Gastrocnemius medialis (tissue), 4 donors: ENCODE measurements at regions not wholly inside any gene's neighbourhood (a gene's known extent, or its start where the extent isn't known, plus 50 kb on each side); places are given as distances from the start of the nearest gene placed in this dataset.

Experiments
- ATAC-seq, 2 donors: fragments of 150-250 bp; one replicate each; pipeline ENCODE4 v1.9.1; 2016
- DNase-seq, 2 donors: peaks; one replicate each; pipeline ENCODE4 v3.0.0-alpha.2; 2019
- H3K27ac ChIP-seq, 4 donors: fragments of 200-600 bp; sonication (generic); 1 replicate in 1 of 4; 2 replicates in 3 of 4; pipeline ENCODE4 v1.5.1; 2016 to 2018; ENCODE audit warnings: mild to moderate bottlenecking in 2 of 4, moderate library complexity in 1 of 4
- H3K27me3 ChIP-seq, 3 donors: fragments of 200-600 bp; sonication (generic) in 2 of 3; 1 replicate in 1 of 3; 2 replicates in 2 of 3; pipeline versions ENCODE4 v1.5.1 to v1.6.0; 2016 to 2019; ENCODE audit warnings: mild to moderate bottlenecking in 1 of 3, moderate library complexity in 1 of 3
- H3K36me3 ChIP-seq, 2 donors: fragments of 200-600 bp; sonication (generic) in 1 of 2; one replicate each; pipeline ENCODE4 v1.5.1; 2017 to 2018
- H3K4me1 ChIP-seq, 2 donors: fragments of 200-600 bp; sonication (generic) in 1 of 2; one replicate each; pipeline ENCODE4 v1.5.1; 2016 to 2017; ENCODE audit warnings: mild to moderate bottlenecking in 2 of 2
- H3K4me3 ChIP-seq, 4 donors: fragments of 200-600 bp; sonication (generic) in 3 of 4; 1 replicate in 1 of 4; 2 replicates in 3 of 4; pipeline ENCODE4 v1.5.1; 2016 to 2019; ENCODE audit warnings: mild to moderate bottlenecking in 2 of 4
- H3K9me3 ChIP-seq, 3 donors: fragments of 200-600 bp; sonication (generic) in 2 of 3; 1 replicate in 1 of 3; 2 replicates in 2 of 3; pipeline ENCODE4 v1.5.1; 2016 to 2019
- POLR2A ChIP-seq, 2 donors: fragments of 450-650 bp; IDR thresholded peaks; one replicate each; pipeline ENCODE4 v1.6.1; 2017; ENCODE audit warnings: antibody characterized with exemption in 2 of 2, mild to moderate bottlenecking in 2 of 2, moderate library complexity in 2 of 2
- in situ Hi-C, 4 donors: fragments of 200-750 bp; cut with MboI; loops; one replicate each; pipeline versions ENCODE4 v1.15.0 to v1.8.0; 2017; ENCODE audit warnings: low sequenced_read_pairs in 4 of 4
- intact Hi-C: fragments of 100-400 bp; cut with DNase I; formaldehyde crosslinking; loops from one replicate; pipeline ENCODE4 v1.15.1; 2023; ENCODE audit warnings: low total_unique reads
- TF ChIP-seq, protein P1 (sequence below), 5 experiments: fragments of 450-650 bp in 3 of 5; fragments of 200-600 bp in 2 of 5; sonication (generic) in 2 of 5; IDR thresholded peaks in 4 of 5; conservative IDR thresholded peaks in 1 of 5; 1 replicate in 4 of 5; 2 replicates in 1 of 5; pipeline ENCODE4 v1.5.1; 2016 to 2019; ENCODE audit warnings: antibody characterized with exemption in 5 of 5, mild to moderate bottlenecking in 3 of 5, moderate library complexity in 3 of 5

DNA sequence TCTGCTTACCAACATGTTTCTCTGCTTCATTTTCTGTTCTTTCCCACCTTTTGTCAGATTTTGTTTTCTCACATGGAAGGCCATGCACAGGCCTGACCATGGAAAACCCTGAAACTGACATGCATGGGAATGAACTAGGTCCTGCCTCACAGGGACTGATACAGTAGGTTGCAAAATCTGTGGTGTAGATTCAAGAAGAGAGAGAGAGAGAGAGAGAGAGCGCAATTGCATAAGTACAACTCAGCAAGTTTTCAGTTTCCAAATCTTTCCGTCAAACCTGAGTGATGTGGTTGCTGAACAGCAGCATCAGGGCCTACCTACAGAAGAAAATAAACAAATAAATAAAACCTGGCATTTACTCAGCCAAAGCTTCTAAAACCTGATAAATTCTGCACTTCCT, 87.5 kb upstream of the RNF152 start:
- Histone ChIP-seq H3K27me3 (no peaks in the 10 kb centered on the region), H3K36me3 (no peaks in the 10 kb centered on the region), H3K27ac (no peak overlapping the region), H3K9me3 (no peaks in the 10 kb centered on the region), H3K4me1 (no peaks in the 10 kb centered on the region), H3K4me3 (no peak overlapping the region)
- in situ Hi-C loops (no loop called here), intact Hi-C loops (no loop called here)
- ATAC-seq (no peak), DNase-seq (no peak)
- TF ChIP-seq, protein P1, sequence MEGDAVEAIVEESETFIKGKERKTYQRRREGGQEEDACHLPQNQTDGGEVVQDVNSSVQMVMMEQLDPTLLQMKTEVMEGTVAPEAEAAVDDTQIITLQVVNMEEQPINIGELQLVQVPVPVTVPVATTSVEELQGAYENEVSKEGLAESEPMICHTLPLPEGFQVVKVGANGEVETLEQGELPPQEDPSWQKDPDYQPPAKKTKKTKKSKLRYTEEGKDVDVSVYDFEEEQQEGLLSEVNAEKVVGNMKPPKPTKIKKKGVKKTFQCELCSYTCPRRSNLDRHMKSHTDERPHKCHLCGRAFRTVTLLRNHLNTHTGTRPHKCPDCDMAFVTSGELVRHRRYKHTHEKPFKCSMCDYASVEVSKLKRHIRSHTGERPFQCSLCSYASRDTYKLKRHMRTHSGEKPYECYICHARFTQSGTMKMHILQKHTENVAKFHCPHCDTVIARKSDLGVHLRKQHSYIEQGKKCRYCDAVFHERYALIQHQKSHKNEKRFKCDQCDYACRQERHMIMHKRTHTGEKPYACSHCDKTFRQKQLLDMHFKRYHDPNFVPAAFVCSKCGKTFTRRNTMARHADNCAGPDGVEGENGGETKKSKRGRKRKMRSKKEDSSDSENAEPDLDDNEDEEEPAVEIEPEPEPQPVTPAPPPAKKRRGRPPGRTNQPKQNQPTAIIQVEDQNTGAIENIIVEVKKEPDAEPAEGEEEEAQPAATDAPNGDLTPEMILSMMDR (IDR thresholded peaks at IDR 0.05 in 4 of 5, conservative IDR thresholded peaks at IDR 0.05 in 1 of 5), result no peak
- TF ChIP-seq POLR2A (IDR thresholded peaks at IDR 0.05), result no peak

DNA sequence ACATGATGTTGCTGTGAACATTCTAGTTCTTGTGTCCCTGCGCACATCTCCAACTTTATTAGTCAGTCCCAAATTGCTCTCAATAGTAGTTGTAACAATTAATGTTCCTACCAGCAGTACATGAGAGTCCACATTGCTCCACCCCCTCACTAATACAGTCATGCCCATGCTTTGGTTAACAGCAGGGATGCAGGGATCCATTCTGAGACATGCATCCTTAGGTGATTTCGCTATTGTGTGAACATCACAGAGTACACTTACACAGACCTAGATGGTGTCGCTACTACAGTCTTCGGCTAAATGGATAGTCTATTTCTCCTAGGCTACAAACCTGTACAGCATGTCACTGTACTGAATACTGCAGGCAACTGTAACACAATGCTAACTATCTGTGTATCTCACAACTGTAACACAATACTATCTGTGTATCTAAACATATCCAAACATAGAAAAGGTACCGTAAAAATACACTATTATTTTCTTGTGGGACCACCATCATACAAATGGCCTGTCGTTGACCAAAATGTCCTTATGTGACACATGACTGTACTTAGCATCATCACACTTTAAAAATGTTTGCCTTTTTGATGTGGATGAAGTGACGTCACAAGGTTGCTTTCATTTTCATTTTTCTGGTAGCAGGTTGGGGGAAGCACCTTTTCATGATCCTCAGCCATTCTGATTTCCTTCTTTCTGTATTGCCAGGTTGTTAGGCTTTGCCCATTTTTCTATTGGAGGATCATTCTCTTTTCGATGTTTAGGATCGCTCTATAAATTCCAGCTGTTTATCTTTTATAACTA, 82.9 kb upstream of the RNF152 start:
- in situ Hi-C loops (no loop called here), intact Hi-C loops (no loop called here)
- DNase-seq (no peak), ATAC-seq (no peak)
- Histone ChIP-seq H3K9me3 (no peaks in the 10 kb centered on the region), H3K36me3 (no peaks in the 10 kb centered on the region), H3K4me3 (no peak overlapping the region), H3K4me1 (no peaks in the 10 kb centered on the region), H3K27ac (no peak overlapping the region), H3K27me3 (no peaks in the 10 kb centered on the region)
- TF ChIP-seq, protein P1 (IDR thresholded peaks at IDR 0.05 in 4 of 5, conservative IDR thresholded peaks at IDR 0.05 in 1 of 5), result no peak
- TF ChIP-seq POLR2A (IDR thresholded peaks at IDR 0.05), result no peak

DNA sequence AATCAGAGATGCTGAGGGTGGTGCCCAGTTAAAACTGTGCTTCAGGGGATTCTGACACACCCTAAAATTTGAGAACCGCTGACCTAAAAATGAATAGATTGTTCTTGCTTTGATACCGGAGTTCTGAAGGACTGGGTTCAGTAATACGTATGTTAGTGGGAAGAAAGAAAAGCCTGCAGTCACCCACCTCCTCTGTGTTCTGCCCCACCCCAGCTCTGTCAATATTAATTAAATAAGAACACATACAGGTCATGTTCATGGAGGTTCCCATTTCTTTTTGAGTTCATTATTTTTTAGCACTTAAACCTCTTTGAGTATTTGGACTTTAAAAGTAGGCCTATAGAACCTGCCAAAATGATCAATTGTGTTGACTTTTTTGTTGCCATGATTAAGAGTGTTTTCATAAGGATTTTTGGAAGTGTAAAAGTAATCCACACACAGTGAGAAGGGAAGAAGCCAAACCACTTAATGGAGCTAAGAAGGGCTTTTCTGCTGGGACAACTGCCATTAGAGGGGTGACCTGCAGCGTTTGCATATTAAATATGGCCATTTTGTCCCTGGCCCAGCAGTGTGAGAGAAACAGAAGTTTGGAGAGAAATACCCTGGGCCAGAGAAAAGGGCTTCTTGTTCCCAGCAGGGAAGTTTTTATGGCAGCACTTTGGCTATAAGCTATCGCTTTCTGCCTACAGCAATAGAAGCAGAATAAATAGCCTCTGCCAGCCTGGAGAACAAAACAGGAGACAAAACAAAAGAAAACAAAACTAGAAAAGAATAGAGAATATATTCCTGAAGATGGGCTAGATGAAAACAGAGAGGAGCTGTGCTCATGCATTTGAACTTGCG, 80.7 kb upstream of the RNF152 start:
- no peak overlapping the region for H3K4me3 ChIP-seq
- ATAC-seq (no peak), DNase-seq (no peak)

DNA sequence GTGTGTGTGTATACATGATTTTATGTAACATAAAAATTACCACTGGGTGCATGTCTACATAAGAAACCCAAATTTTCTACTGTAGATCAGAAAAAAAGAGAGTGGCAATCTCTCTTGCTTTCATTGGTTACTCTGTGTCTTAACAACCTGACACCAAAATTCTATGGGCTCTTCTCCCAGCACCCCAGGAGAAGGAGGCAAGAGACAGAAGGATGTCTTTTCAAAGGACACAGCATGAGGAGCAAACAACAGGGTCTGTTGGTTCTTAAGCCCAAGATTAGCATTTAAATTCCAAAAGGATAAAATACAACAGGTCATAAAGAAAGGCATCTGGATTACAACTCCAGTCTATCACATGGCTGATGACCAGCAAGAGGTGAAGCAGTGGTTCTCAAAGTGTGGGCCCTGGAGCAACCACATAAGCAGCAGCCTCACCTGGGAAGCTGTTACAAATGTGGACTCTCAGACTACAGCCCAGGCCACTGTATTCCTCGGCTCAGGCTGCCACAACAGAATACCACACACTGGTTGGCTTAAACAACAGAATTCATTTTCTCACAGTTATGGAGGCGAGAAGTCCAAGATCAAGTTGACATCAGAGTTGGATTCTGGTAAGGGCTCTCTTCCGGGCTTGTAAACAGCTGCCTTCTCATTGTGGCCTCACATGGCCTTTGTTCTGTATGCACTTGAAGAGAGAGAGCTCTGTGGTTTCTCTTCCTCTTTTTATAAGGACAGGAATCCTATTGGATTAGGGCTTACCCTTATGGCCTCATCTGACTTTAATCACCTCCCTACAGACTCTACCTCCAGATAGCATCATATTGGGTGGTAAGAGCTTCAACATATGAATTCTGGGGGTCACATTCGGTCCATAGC, 79.8 kb upstream of the RNF152 start:
- no peak overlapping the region for H3K4me3 ChIP-seq
- H3K9me3 ChIP-seq, result no peaks in the 10 kb centered on the region
- in situ Hi-C loops (no loop called here), intact Hi-C loops (no loop called here)
- no peaks in the 10 kb centered on the region for H3K36me3 ChIP-seq
- TF ChIP-seq, protein P1 (IDR thresholded peaks at IDR 0.05 in 4 of 5, conservative IDR thresholded peaks at IDR 0.05 in 1 of 5), result no peak
- DNase-seq (no peak), ATAC-seq (no peak)
- H3K27ac ChIP-seq, result no peak overlapping the region
- H3K27me3 ChIP-seq, result no peaks in the 10 kb centered on the region
- H3K4me1 ChIP-seq, result no peaks in the 10 kb centered on the region

More for the DNA sequence above, 80.7 kb upstream of the RNF152 start:
- Histone ChIP-seq H3K27ac (no peak overlapping the region), H3K9me3 (no peaks in the 10 kb centered on the region), H3K27me3 (no peaks in the 10 kb centered on the region), H3K4me1 (no peaks in the 10 kb centered on the region), H3K36me3 (no peaks in the 10 kb centered on the region)
- intact Hi-C loops, result no loop called here
- TF ChIP-seq, protein P1 (IDR thresholded peaks at IDR 0.05 in 4 of 5, conservative IDR thresholded peaks at IDR 0.05 in 1 of 5), result no peak
- no peak for TF ChIP-seq POLR2A (IDR thresholded peaks at IDR 0.05)
- in situ Hi-C loops, result no loop called here
